Karpas-422 (cell line): ENCODE measurements at regions not wholly inside any gene's neighbourhood (a gene's known extent, or its start where the extent isn't known, plus 50 kb on each side); places are given as distances from the start of the nearest gene placed in this dataset.

Source experiments
- DNase-seq: peaks from one replicate; pipeline ENCODE4 v3.0.0-alpha.2; 2015
- H2AFZ ChIP-seq: fragments of 200-600 bp; sonication (generic); 2 replicates; pipeline ENCODE4 v1.6.1; 2014; ENCODE audit warnings: antibody characterized with exemption, low read length, mixed read lengths
- H3K27ac ChIP-seq: fragments of 200-600 bp; sonication (generic); 2 replicates; pipeline ENCODE4 v1.5.1; 2014; ENCODE audit warnings: mild to moderate bottlenecking, low read length, moderate library complexity
- H3K27me3 ChIP-seq: fragments of 200-600 bp; sonication (generic); 2 replicates; pipeline ENCODE4 v1.6.1; 2014; ENCODE audit warnings: low read length, mixed read lengths
- H3K36me3 ChIP-seq: fragments of 200-600 bp; sonication (generic); 2 replicates; pipeline ENCODE4 v1.6.1; 2014; ENCODE audit warnings: low read length, mixed read lengths; ENCODE audit not compliant: insufficient read depth
- H3K4me1 ChIP-seq: fragments of 200-600 bp; sonication (generic); 2 replicates; pipeline ENCODE4 v1.6.1; 2014; ENCODE audit warnings: mild to moderate bottlenecking, low read length, mixed read lengths
- H3K4me2 ChIP-seq: fragments of 200-600 bp; sonication (generic); 2 replicates; pipeline ENCODE4 v1.6.1; 2014; ENCODE audit warnings: low read length, low read depth, mild to moderate bottlenecking; ENCODE audit not compliant: poor library complexity, severe bottlenecking
- H3K4me3 ChIP-seq: fragments of 200-600 bp; sonication (generic); 2 replicates; pipeline ENCODE4 v1.5.1; 2014; ENCODE audit warnings: mild to moderate bottlenecking, antibody characterized with exemption, low read length, mixed read lengths
- H3K79me2 ChIP-seq: fragments of 200-600 bp; sonication (generic); 2 replicates; pipeline ENCODE4 v1.6.1; 2014; ENCODE audit warnings: mild to moderate bottlenecking, low read length, mixed read lengths
- H3K9ac ChIP-seq: fragments of 200-600 bp; sonication (generic); 2 replicates; pipeline ENCODE4 v1.6.0; 2014; ENCODE audit warnings: low read length
- H3K9me2 ChIP-seq: fragments of 200-600 bp; sonication (generic), shearing (Covaris generic); replicated peaks from 2 replicates; pipeline ENCODE4 v1.6.0; 2014; ENCODE audit warnings: mild to moderate bottlenecking, low read length, moderate library complexity; ENCODE audit not compliant: insufficient read depth
- H3K9me3 ChIP-seq: fragments of 300-700, 200-600 bp; sonication (generic); 2 replicates; pipeline ENCODE4 v1.6.1; 2014; ENCODE audit warnings: low read length, mixed read lengths
- H4K20me1 ChIP-seq: fragments of 200-600 bp; sonication (generic); 2 replicates; pipeline ENCODE4 v1.6.1; 2014; ENCODE audit warnings: mild to moderate bottlenecking, antibody characterized with exemption, low read length, low read depth; ENCODE audit not compliant: insufficient read depth

DNA sequence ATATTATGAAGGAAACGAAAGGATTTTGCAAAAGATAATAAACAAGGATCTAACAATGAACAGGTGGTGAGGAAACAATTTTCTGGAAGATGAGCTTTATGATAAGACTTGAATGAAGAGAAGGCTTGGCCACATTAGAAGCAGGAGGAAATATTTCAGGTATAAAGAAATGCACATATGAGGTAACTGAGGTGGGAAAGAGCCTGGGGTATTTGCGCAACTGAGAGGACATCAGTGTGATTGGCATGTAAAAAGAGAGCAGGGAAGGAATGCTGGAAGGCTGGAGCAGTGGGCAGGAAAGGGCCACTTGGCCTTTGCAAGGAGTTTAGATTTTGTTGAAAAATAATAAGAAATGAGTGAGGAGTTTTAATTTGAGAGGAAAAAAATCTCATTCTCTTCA is 414.4 kb upstream of the TMCO5A start:
- Histone ChIP-seq H3K4me2 (no peak overlapping the region), H3K9me3 (no peaks in the 10 kb centered on the region), H2AFZ (no peak overlapping the region), H4K20me1 (no peaks in the 10 kb centered on the region), H3K27me3 (no peaks in the 10 kb centered on the region), H3K4me3 (no peak overlapping the region), H3K9ac (no peak overlapping the region), H3K27ac (no peak overlapping the region), H3K79me2 (no peaks in the 10 kb centered on the region), H3K36me3 (no peaks in the 10 kb centered on the region), H3K9me2 (no peaks in the 10 kb centered on the region), H3K4me1 (no peaks in the 10 kb centered on the region)
- no peak for DNase-seq

DNA sequence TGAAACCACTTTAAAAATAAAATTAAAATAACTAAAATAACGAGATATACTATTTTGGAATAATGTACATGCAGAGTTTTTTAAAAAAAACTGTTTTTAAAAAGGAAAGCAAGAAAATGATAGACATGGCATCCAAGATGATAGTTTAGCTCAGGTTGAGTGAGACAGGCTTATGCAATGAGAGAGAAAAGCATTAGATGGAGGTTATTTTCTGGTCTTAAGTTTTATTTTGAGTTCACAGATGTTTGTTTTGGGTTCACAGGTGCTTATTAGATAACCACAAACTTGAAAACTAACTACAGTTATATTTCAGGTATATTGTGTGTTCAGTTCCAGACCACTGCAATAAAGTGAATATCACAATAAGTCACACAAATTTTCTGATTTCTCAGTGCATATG is 413.6 kb upstream of the TMCO5A start:
- no peaks in the 10 kb centered on the region for H3K9me2 ChIP-seq

DNA sequence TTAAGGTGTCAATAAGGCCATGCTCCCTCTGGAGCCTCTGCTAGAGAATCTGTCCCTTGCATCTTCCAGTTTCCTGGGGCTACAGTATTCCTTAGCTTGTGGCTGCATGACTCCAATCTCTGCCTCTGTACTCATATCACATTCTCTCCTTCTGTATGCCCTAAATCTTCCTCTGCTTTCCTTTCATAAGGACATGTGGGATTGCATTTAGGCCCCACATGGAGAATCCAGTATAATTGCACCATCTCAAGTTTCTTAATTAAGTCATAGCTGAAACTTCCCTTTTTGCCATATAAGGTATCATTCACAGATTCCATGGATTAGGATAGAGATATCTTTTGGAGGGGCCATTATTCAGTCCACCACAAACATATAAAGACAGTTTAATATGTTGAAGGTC is 409.8 kb upstream of the TMCO5A start:
- peaks cover 5% of the 10 kb centered on the region; the same call in 1 of the 2 replicates for H3K4me1 ChIP-seq
- H3K9ac ChIP-seq, result no peak overlapping the region
- H3K9me2 ChIP-seq, result no peaks in the 10 kb centered on the region
- H3K27me3 ChIP-seq, result no peaks in the 10 kb centered on the region
- H3K79me2 ChIP-seq, result no peaks in the 10 kb centered on the region
- no peak overlapping the region for H2AFZ ChIP-seq
- no peak for DNase-seq
- no peak overlapping the region for H3K4me3 ChIP-seq
- H3K4me2 ChIP-seq, result no peak overlapping the region
- H3K27ac ChIP-seq, result no peak overlapping the region
- no peaks in the 10 kb centered on the region for H4K20me1 ChIP-seq
- H3K9me3 ChIP-seq, result no peaks in the 10 kb centered on the region
- H3K36me3 ChIP-seq, result no peaks in the 10 kb centered on the region

More for the DNA sequence above, 413.6 kb upstream of the TMCO5A start:
- H3K36me3 ChIP-seq, result no peaks in the 10 kb centered on the region
- no peaks in the 10 kb centered on the region for H3K4me1 ChIP-seq
- no peak overlapping the region for H2AFZ ChIP-seq
- H3K4me2 ChIP-seq, result no peak overlapping the region
- H3K4me3 ChIP-seq, result no peak overlapping the region
- no peak overlapping the region for H3K9ac ChIP-seq
- no peaks in the 10 kb centered on the region for H3K79me2 ChIP-seq
- no peaks in the 10 kb centered on the region for H3K9me3 ChIP-seq
- H3K27me3 ChIP-seq, result no peaks in the 10 kb centered on the region
- no peaks in the 10 kb centered on the region for H4K20me1 ChIP-seq
- H3K27ac ChIP-seq, result no peak overlapping the region
- no peak for DNase-seq

GRCh38 chr15:37528432-37528831 is 406.0 kb upstream of the TMCO5A start:
- DNase-seq, result no peak
- H3K27ac ChIP-seq, result no peak overlapping the region
- H3K9me3 ChIP-seq, result no peaks in the 10 kb centered on the region
- no peak overlapping the region for H2AFZ ChIP-seq
- H3K79me2 ChIP-seq, result no peaks in the 10 kb centered on the region
- no peaks in the 10 kb centered on the region for H3K36me3 ChIP-seq
- H3K27me3 ChIP-seq, result no peaks in the 10 kb centered on the region
- no peaks in the 10 kb centered on the region for H4K20me1 ChIP-seq
- no peak overlapping the region for H3K4me2 ChIP-seq
- no peaks in the 10 kb centered on the region for H3K9me2 ChIP-seq
- no peak overlapping the region for H3K9ac ChIP-seq
- peaks cover 5% of the 10 kb centered on the region; the same call in 1 of the 2 replicates for H3K4me1 ChIP-seq
- H3K4me3 ChIP-seq, result no peak overlapping the region

GRCh38 chr15:37536967-37537605 is 397.4 kb upstream of the TMCO5A start:
- no peaks in the 10 kb centered on the region for H3K79me2 ChIP-seq
- H3K27ac ChIP-seq, result no peak overlapping the region
- no peak overlapping the region for H2AFZ ChIP-seq
- H3K36me3 ChIP-seq, result no peaks in the 10 kb centered on the region
- H4K20me1 ChIP-seq, result no peaks in the 10 kb centered on the region
- no peak overlapping the region for H3K4me3 ChIP-seq
- no peaks in the 10 kb centered on the region for H3K27me3 ChIP-seq
- no peak overlapping the region for H3K9ac ChIP-seq
- H3K9me2 ChIP-seq, result no peaks in the 10 kb centered on the region
- no peaks in the 10 kb centered on the region for H3K4me1 ChIP-seq
- no peaks in the 10 kb centered on the region for H3K9me3 ChIP-seq
- H3K4me2 ChIP-seq, result no peak overlapping the region
- no peak for DNase-seq

GRCh38 chr15:37537802-37538201 is 396.6 kb upstream of the TMCO5A start:
- Histone ChIP-seq H2AFZ (no peak overlapping the region), H3K9me2 (no peaks in the 10 kb centered on the region), H4K20me1 (no peaks in the 10 kb centered on the region), H3K4me3 (no peak overlapping the region), H3K79me2 (no peaks in the 10 kb centered on the region), H3K27me3 (no peaks in the 10 kb centered on the region), H3K4me2 (no peak overlapping the region), H3K4me1 (no peaks in the 10 kb centered on the region), H3K36me3 (no peaks in the 10 kb centered on the region), H3K9ac (no peak overlapping the region), H3K27ac (no peak overlapping the region), H3K9me3 (no peaks in the 10 kb centered on the region)
- DNase-seq, result no peak

GRCh38 chr15:37548116-37548515 is 386.3 kb upstream of the TMCO5A start:
- Histone ChIP-seq H2AFZ (no peak overlapping the region), H3K4me2 (no peak overlapping the region), H3K4me1 (no peaks in the 10 kb centered on the region), H3K4me3 (no peak overlapping the region), H3K36me3 (no peaks in the 10 kb centered on the region), H4K20me1 (no peaks in the 10 kb centered on the region), H3K9ac (no peak overlapping the region), H3K9me3 (no peaks in the 10 kb centered on the region), H3K9me2 (no peaks in the 10 kb centered on the region), H3K27me3 (no peaks in the 10 kb centered on the region), H3K79me2 (no peaks in the 10 kb centered on the region), H3K27ac (no peak overlapping the region)
- DNase-seq, result no peak

GRCh38 chr15:37550360-37551024 is 383.9 kb upstream of the TMCO5A start:
- DNase-seq, result no peak
- H3K4me1 ChIP-seq, result no peaks in the 10 kb centered on the region
- H3K9me3 ChIP-seq, result no peaks in the 10 kb centered on the region
- no peaks in the 10 kb centered on the region for H3K9me2 ChIP-seq
- no peak overlapping the region for H3K27ac ChIP-seq
- no peak overlapping the region for H3K4me3 ChIP-seq
- no peak overlapping the region for H3K4me2 ChIP-seq
- no peaks in the 10 kb centered on the region for H4K20me1 ChIP-seq
- no peak overlapping the region for H2AFZ ChIP-seq
- H3K9ac ChIP-seq, result no peak overlapping the region
- H3K27me3 ChIP-seq, result no peaks in the 10 kb centered on the region
- no peaks in the 10 kb centered on the region for H3K36me3 ChIP-seq
- H3K79me2 ChIP-seq, result no peaks in the 10 kb centered on the region
